ENCODE measurements at regions not wholly inside any gene's neighbourhood (a gene's known extent, or its start where the extent isn't known, plus 50 kb on each side); places are given as distances from the start of the nearest gene placed in this dataset.

- TF ChIP-seq, protein P1, sequence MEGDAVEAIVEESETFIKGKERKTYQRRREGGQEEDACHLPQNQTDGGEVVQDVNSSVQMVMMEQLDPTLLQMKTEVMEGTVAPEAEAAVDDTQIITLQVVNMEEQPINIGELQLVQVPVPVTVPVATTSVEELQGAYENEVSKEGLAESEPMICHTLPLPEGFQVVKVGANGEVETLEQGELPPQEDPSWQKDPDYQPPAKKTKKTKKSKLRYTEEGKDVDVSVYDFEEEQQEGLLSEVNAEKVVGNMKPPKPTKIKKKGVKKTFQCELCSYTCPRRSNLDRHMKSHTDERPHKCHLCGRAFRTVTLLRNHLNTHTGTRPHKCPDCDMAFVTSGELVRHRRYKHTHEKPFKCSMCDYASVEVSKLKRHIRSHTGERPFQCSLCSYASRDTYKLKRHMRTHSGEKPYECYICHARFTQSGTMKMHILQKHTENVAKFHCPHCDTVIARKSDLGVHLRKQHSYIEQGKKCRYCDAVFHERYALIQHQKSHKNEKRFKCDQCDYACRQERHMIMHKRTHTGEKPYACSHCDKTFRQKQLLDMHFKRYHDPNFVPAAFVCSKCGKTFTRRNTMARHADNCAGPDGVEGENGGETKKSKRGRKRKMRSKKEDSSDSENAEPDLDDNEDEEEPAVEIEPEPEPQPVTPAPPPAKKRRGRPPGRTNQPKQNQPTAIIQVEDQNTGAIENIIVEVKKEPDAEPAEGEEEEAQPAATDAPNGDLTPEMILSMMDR (IDR thresholded peaks at IDR 0.05; ENCODE audit: borderline replicate concordance, extremely low read depth, low read length, poor library complexity, severe bottlenecking): no peak
- TF ChIP-seq EZH2 (IDR thresholded peaks at IDR 0.05; ENCODE audit: borderline replicate concordance, low read depth, low read length, severe bottlenecking): no peak
Observed at GRCh38 chr10:43955978-43956377, 307.3 kb upstream of the ZNF32 start.
